Neural cell (in vitro differentiated cells): ENCODE measurements at regions not wholly inside any gene's neighbourhood (a gene's known extent, or its start where the extent isn't known, plus 50 kb on each side); places are given as distances from the start of the nearest gene placed in this dataset.

Experiments used
- H2AFZ ChIP-seq: fragments of 200-600, 300-800 bp; sonication (generic), shearing (Covaris generic); 2 replicates; pipeline ENCODE4 v1.6.0; 2014; ENCODE audit warnings: low read depth, mild to moderate bottlenecking, antibody characterized with exemption, low read length, moderate library complexity
- H3F3A ChIP-seq: fragments of 200-600 bp; shearing (Covaris generic); 2 replicates; pipeline ENCODE4 v1.6.1; 2016; ENCODE audit warnings: mild to moderate bottlenecking, moderate library complexity, mixed read lengths, antibody characterized with exemption, low read length; ENCODE audit not compliant: insufficient read depth, poor library complexity, severe bottlenecking
- H3K27ac ChIP-seq: fragments of 200-600, 300-800 bp; sonication (generic), shearing (Covaris generic); 2 replicates; pipeline ENCODE4 v1.5.1; 2014; ENCODE audit warnings: mild to moderate bottlenecking, low read length, moderate library complexity
- H3K27me3 ChIP-seq: fragments of 300-800, 200-600 bp; sonication (generic), shearing (Covaris generic); 2 replicates; pipeline ENCODE4 v1.6.0; 2014; ENCODE audit warnings: mild to moderate bottlenecking, low read depth, low read length, moderate library complexity; ENCODE audit not compliant: insufficient read depth
- H3K36me3 ChIP-seq: fragments of 300-800, 200-600 bp; sonication (generic), shearing (Covaris generic); 2 replicates; pipeline ENCODE4 v1.5.1; 2014; ENCODE audit warnings: mild to moderate bottlenecking, antibody characterized with exemption, low read length, moderate library complexity; ENCODE audit not compliant: insufficient read depth
- H3K4me2 ChIP-seq: fragments of 300-800, 200-600 bp; sonication (generic), shearing (Covaris generic); 2 replicates; pipeline ENCODE4 v1.6.0; 2014; ENCODE audit warnings: mild to moderate bottlenecking, low read length
- H3K4me3 ChIP-seq: fragments of 300-800, 200-600 bp; sonication (generic), shearing (Covaris generic); 2 replicates; pipeline ENCODE4 v1.5.1; 2014; ENCODE audit warnings: mild to moderate bottlenecking, low read length, moderate library complexity
- H3K79me2 ChIP-seq: fragments of 200-600 bp; shearing (Covaris generic); replicated peaks from 2 replicates; pipeline ENCODE4 v1.6.0; 2014; ENCODE audit warnings: mild to moderate bottlenecking, low read length, moderate library complexity; ENCODE audit not compliant: insufficient read depth
- H3K9ac ChIP-seq: fragments of 300-800, 200-600 bp; sonication (generic), shearing (Covaris generic); 2 replicates; pipeline ENCODE4 v1.6.1; 2016; ENCODE audit warnings: mild to moderate bottlenecking, low read length, mixed read lengths
- H3K9me2 ChIP-seq: fragments of 200-600 bp; shearing (Covaris generic); 2 replicates; pipeline ENCODE4 v1.6.1; 2016; ENCODE audit warnings: mild to moderate bottlenecking, low read length, mixed read lengths; ENCODE audit not compliant: insufficient read depth
- H3K9me3 ChIP-seq: fragments of 200-600, 300-800 bp; sonication (generic), shearing (Covaris generic); 2 replicates; pipeline ENCODE4 v1.6.1; 2016; ENCODE audit warnings: mild to moderate bottlenecking, mixed run types, low read length, moderate library complexity, mixed read lengths
- H4K20me1 ChIP-seq: fragments of 200-600 bp; shearing (Covaris generic); 2 replicates; pipeline ENCODE4 v1.6.1; 2016; ENCODE audit warnings: mild to moderate bottlenecking, mixed run types; ENCODE audit not compliant: insufficient read depth
- EP300 ChIP-seq: fragments of 450-650 bp; conservative IDR thresholded peaks from 2 replicates; pipeline ENCODE4 v1.6.1; 2014; ENCODE audit warnings: antibody characterized with exemption, mild to moderate bottlenecking, moderate library complexity; ENCODE audit not compliant: poor library complexity, severe bottlenecking
- EZH2 ChIP-seq: fragments of 200-600, 300-800 bp; shearing (Covaris generic), sonication (generic); IDR thresholded peaks from 2 replicates; pipeline ENCODE4 v1.6.1; 2014; ENCODE audit warnings: antibody characterized with exemption, low read length, borderline replicate concordance, mild to moderate bottlenecking; ENCODE audit not compliant: insufficient read depth, poor library complexity, severe bottlenecking
- MXI1 ChIP-seq: fragments of 450-650 bp; conservative IDR thresholded peaks from 2 replicates; pipeline ENCODE4 v1.6.1; 2014; ENCODE audit warnings: antibody characterized with exemption, mild to moderate bottlenecking; ENCODE audit not compliant: poor library complexity, severe bottlenecking
- POLR2AphosphoS5 ChIP-seq: IDR thresholded peaks from 2 replicates; pipeline ENCODE4 v1.6.1; 2012
- RAD21 ChIP-seq: fragments of 450-650 bp; conservative IDR thresholded peaks from 2 replicates; pipeline ENCODE4 v1.6.1; 2014; ENCODE audit warnings: antibody characterized with exemption, mild to moderate bottlenecking, moderate library complexity
- SMC3 ChIP-seq: fragments of 450-650 bp; conservative IDR thresholded peaks from 2 replicates; pipeline ENCODE4 v1.6.1; 2014; ENCODE audit warnings: antibody characterized with exemption, mild to moderate bottlenecking, moderate library complexity; ENCODE audit not compliant: poor library complexity
- TAF1 ChIP-seq: IDR thresholded peaks from 2 replicates; pipeline ENCODE4 v1.6.1; 2012; ENCODE audit warnings: low read depth
- TF ChIP-seq, protein P1 (sequence below): IDR thresholded peaks from 2 replicates; pipeline ENCODE4 v1.6.1; 2012; ENCODE audit warnings: borderline replicate concordance
- TF ChIP-seq, protein P2 (sequence below): fragments of 450-650 bp; IDR thresholded peaks from 2 replicates; pipeline ENCODE4 v1.5.1; 2014; ENCODE audit warnings: antibody characterized with exemption, mild to moderate bottlenecking, moderate library complexity; ENCODE audit not compliant: poor library complexity, severe bottlenecking

DNA sequence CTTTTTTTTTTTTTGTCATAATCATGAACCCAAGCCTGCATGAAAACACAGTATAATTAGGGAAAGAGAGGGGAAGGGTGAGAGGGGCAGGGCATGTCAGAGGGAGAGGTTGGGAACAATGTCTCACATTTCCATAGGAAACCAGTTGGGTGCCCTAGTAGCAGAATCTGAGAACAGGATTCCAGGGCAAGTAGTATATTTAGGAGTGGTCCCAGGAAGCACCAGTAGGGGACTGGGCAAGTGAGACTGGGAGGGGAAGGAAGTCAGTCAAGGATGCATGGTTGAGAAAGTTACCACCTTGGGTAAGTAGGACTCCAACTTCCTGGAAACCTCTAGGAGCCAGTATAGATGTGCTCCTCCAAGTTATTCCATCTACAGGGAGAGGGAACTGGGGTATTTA, 88.6 kb upstream of the MAFB start:
- Histone ChIP-seq H3K27me3 (no peaks in the 10 kb centered on the region), H3F3A (no peaks in the 10 kb centered on the region)
- TF ChIP-seq TAF1 (no peak), POLR2AphosphoS5 (no peak), EP300 (no peak), EZH2 (no peak), SMC3 (no peak), MXI1 (no peak), RAD21 (no peak)
- TF ChIP-seq, protein P1, sequence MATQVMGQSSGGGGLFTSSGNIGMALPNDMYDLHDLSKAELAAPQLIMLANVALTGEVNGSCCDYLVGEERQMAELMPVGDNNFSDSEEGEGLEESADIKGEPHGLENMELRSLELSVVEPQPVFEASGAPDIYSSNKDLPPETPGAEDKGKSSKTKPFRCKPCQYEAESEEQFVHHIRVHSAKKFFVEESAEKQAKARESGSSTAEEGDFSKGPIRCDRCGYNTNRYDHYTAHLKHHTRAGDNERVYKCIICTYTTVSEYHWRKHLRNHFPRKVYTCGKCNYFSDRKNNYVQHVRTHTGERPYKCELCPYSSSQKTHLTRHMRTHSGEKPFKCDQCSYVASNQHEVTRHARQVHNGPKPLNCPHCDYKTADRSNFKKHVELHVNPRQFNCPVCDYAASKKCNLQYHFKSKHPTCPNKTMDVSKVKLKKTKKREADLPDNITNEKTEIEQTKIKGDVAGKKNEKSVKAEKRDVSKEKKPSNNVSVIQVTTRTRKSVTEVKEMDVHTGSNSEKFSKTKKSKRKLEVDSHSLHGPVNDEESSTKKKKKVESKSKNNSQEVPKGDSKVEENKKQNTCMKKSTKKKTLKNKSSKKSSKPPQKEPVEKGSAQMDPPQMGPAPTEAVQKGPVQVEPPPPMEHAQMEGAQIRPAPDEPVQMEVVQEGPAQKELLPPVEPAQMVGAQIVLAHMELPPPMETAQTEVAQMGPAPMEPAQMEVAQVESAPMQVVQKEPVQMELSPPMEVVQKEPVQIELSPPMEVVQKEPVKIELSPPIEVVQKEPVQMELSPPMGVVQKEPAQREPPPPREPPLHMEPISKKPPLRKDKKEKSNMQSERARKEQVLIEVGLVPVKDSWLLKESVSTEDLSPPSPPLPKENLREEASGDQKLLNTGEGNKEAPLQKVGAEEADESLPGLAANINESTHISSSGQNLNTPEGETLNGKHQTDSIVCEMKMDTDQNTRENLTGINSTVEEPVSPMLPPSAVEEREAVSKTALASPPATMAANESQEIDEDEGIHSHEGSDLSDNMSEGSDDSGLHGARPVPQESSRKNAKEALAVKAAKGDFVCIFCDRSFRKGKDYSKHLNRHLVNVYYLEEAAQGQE, result no peak
- TF ChIP-seq, protein P2, sequence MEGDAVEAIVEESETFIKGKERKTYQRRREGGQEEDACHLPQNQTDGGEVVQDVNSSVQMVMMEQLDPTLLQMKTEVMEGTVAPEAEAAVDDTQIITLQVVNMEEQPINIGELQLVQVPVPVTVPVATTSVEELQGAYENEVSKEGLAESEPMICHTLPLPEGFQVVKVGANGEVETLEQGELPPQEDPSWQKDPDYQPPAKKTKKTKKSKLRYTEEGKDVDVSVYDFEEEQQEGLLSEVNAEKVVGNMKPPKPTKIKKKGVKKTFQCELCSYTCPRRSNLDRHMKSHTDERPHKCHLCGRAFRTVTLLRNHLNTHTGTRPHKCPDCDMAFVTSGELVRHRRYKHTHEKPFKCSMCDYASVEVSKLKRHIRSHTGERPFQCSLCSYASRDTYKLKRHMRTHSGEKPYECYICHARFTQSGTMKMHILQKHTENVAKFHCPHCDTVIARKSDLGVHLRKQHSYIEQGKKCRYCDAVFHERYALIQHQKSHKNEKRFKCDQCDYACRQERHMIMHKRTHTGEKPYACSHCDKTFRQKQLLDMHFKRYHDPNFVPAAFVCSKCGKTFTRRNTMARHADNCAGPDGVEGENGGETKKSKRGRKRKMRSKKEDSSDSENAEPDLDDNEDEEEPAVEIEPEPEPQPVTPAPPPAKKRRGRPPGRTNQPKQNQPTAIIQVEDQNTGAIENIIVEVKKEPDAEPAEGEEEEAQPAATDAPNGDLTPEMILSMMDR, result no peak

DNA sequence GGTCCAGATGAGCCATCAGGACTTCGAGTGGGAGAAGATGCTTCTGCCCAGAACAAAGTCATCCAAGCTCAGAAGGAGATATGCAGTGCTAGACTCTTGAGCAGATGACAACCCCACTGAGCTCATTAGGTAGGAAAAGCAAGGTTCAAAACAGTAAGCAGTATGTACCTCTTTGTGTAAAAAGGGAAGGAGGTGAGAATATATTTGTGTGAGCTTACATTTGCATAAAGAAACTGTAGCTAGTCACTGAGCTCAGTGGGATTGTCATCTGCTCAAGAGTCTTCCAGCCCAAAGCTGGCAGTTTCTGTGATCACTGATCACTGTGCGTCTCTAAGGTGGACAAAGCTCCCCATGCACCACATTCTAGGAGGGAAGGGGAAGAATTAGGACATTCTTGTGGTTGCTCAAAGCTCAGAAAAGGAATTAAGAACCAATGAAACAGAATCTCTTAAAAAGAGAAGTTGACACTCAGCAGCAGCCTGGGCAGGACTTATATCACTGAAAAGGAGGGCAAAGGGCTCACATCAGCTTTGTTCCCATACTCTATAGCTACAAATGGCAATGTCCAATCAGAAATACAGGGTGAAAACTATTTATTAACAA, 90.0 kb upstream of the MAFB start:
- Histone ChIP-seq H3K9me3 (no peaks in the 10 kb centered on the region), H3K9ac (no peak overlapping the region), H3K9me2 (no peaks in the 10 kb centered on the region)

More for the DNA sequence above, 88.6 kb upstream of the MAFB start:
- H3K9me2 ChIP-seq, result no peaks in the 10 kb centered on the region
- no peaks in the 10 kb centered on the region for H3K9me3 ChIP-seq
- no peak overlapping the region for H3K9ac ChIP-seq
- H3K4me2 ChIP-seq, result no peak overlapping the region
- H3K4me3 ChIP-seq, result no peak overlapping the region
- H2AFZ ChIP-seq, result no peak overlapping the region
- H3K79me2 ChIP-seq, result no peaks in the 10 kb centered on the region
- no peaks in the 10 kb centered on the region for H3K36me3 ChIP-seq
- H4K20me1 ChIP-seq, result no peaks in the 10 kb centered on the region
- H3K27ac ChIP-seq, result no peak overlapping the region

More for the DNA sequence above, 90.0 kb upstream of the MAFB start:
- H2AFZ ChIP-seq, result no peak overlapping the region
- no peak overlapping the region for H3K27ac ChIP-seq
- no peaks in the 10 kb centered on the region for H3K27me3 ChIP-seq
- no peak for TF ChIP-seq MXI1
- TF ChIP-seq EP300, result no peak
- TF ChIP-seq, protein P1, result no peak
- TF ChIP-seq, protein P2, result no peak
- no peak overlapping the region for H3K4me3 ChIP-seq
- H3K79me2 ChIP-seq, result no peaks in the 10 kb centered on the region
- H3F3A ChIP-seq, result no peaks in the 10 kb centered on the region
- no peak overlapping the region for H3K4me2 ChIP-seq
- no peaks in the 10 kb centered on the region for H3K36me3 ChIP-seq
- no peaks in the 10 kb centered on the region for H4K20me1 ChIP-seq
